CD4-positive, CD25-positive, alpha-beta regulatory T cell (primary cell): ENCODE measurements at regions not wholly inside any gene's neighbourhood (a gene's known extent, or its start where the extent isn't known, plus 50 kb on each side); places are given as distances from the start of the nearest gene placed in this dataset.

Experiments used
- ATAC-seq, 2 donors: fragments of 150-1000 bp; cut with Tn5 transposase; one replicate each; pipeline ENCODE4 v1.10.0; 2021; ENCODE audit warnings: low read depth in 2 of 2, moderate number of reproducible peaks in 2 of 2, moderate library complexity in 1 of 2
- DNase-seq, 3 donors: peaks; one replicate each; pipeline versions ENCODE4 v3.0.0 to v3.0.0-alpha.2; 2012 to 2022; ENCODE audit warnings: mixed read lengths in 1 of 3
- H3K27ac ChIP-seq: one replicate; pipeline ENCODE4 v1.7.0; 2013; ENCODE audit warnings: mild to moderate bottlenecking, low read length; ENCODE audit not compliant: insufficient read depth, poor library complexity, severe bottlenecking
- H3K27me3 ChIP-seq: one replicate; pipeline ENCODE4 v1.7.0; 2013; ENCODE audit warnings: low read length; ENCODE audit not compliant: control insufficient read depth, insufficient read depth
- H3K36me3 ChIP-seq: one replicate; pipeline ENCODE4 v1.7.0; 2013; ENCODE audit warnings: mild to moderate bottlenecking, low read length, moderate library complexity; ENCODE audit not compliant: control insufficient read depth, insufficient read depth
- H3K4me1 ChIP-seq: 2 replicates; pipeline ENCODE4 v1.7.0; 2013; ENCODE audit warnings: mild to moderate bottlenecking, low read length; ENCODE audit not compliant: insufficient read depth, control insufficient read depth, poor library complexity, severe bottlenecking
- H3K4me3 ChIP-seq: one replicate; pipeline ENCODE4 v1.7.0; 2013; ENCODE audit warnings: low read depth, mild to moderate bottlenecking, low read length, moderate library complexity
- H3K9me3 ChIP-seq, 2 experiments: 1 replicate in 1 of 2; 2 replicates in 1 of 2; pipeline ENCODE4 v1.7.0; 2013; ENCODE audit warnings: low read length in 2 of 2, mild to moderate bottlenecking in 1 of 2, moderate library complexity in 1 of 2; ENCODE audit not compliant: control insufficient read depth in 2 of 2
- H3K27ac Mint-ChIP-seq, 3 donors: one replicate each; pipeline ENCODE4 v1.8.0; 2020 to 2022; ENCODE audit warnings: mild to moderate bottlenecking in 3 of 3, mixed read lengths in 3 of 3, moderate library complexity in 2 of 3
- H3K27me3 Mint-ChIP-seq: one replicate; pipeline ENCODE4 v1.8.0; 2022; ENCODE audit warnings: mild to moderate bottlenecking, mixed read lengths
- H3K36me3 Mint-ChIP-seq: one replicate; pipeline ENCODE4 v1.8.0; 2020; ENCODE audit warnings: mixed read lengths
- H3K4me1 Mint-ChIP-seq, 4 donors: one replicate each; pipeline ENCODE4 v1.8.0; 2020 to 2022; ENCODE audit warnings: mixed read lengths in 4 of 4, mild to moderate bottlenecking in 1 of 4
- H3K4me3 Mint-ChIP-seq, 4 donors: one replicate each; pipeline ENCODE4 v1.8.0; 2020 to 2022; ENCODE audit warnings: mild to moderate bottlenecking in 4 of 4, mixed read lengths in 4 of 4, moderate library complexity in 3 of 4
- H3K9me3 Mint-ChIP-seq, 7 donors: one replicate each; pipeline ENCODE4 v1.8.0; 2020 to 2022; ENCODE audit warnings: mixed read lengths in 7 of 7, mild to moderate bottlenecking in 3 of 7, moderate library complexity in 2 of 7

DNA sequence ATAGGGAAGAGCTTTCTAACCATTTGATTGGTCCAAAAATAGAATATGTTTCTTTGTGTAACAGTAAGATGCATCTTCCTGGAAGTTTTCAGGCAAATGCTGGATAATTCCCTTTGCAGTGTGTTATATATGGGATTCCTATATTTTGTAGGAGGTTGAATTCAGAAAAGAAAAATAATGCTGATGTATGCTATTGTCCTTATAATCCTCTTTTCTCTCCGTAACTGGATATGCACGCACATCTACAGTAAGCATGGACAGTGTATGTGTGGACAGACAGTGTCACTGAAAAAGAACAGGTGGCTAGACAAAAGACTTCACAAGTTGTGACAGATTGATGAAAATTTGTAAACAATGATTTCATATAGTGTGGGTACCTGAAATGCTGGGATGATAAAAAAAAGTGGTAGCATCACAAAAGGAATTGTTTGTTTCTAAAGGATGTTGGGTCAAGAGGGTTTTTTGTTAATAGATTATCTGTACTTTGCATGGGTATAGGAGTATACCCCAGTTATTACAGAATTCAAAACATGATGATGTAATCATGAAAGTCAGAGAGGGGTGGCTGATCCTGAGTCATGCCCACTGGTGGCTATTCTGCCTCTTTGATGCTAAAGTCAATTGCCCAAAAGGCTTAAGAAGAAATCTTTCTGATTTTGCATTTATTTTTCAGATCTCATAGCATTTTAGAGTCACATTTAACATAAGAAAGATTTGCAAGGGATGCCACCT, 160.7 kb upstream of the TMTC1 start:
- Mint-ChIP-seq H3K9me3 (peaks cover 0 to 5% (median 2%) of the 10 kb centered on the region in 7 donors), H3K27ac (no peak overlapping the region), H3K4me1 (no peaks in the 10 kb centered on the region), H3K4me3 (no peak overlapping the region), H3K36me3 (no peaks in the 10 kb centered on the region), H3K27me3 (no peaks in the 10 kb centered on the region)
- ATAC-seq, result no peak
- no peak for DNase-seq
- no peaks in the 10 kb centered on the region for H3K27me3 ChIP-seq
- H3K9me3 ChIP-seq, result no peaks in the 10 kb centered on the region
- no peak overlapping the region for H3K27ac ChIP-seq
- H3K36me3 ChIP-seq, result no peaks in the 10 kb centered on the region
- no peaks in the 10 kb centered on the region for H3K4me1 ChIP-seq
- no peak overlapping the region for H3K4me3 ChIP-seq

DNA sequence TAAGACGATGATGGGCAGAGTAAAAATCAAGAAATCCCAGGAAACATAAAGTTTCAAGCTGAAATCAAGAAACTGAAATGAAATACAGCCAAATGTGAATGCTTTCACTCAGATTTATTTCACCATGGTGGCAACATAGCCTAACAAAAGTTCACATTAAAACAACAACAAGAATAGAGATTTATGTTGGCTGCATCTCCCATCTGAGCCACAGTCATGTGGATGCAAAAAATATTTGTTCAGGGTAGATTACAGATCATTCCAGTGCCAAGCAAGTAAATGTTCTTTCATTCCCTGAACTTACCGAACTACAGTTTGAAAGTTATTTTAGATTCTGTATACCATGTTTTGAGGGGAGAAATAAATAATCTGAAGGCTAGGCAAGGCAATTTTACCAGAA, 159.9 kb upstream of the TMTC1 start:
- no peak overlapping the region for H3K4me3 ChIP-seq
- H3K27ac ChIP-seq, result no peak overlapping the region
- H3K36me3 Mint-ChIP-seq, result no peaks in the 10 kb centered on the region
- H3K4me1 Mint-ChIP-seq, result no peaks in the 10 kb centered on the region
- DNase-seq (no peak), ATAC-seq (no peak)
- H3K27ac Mint-ChIP-seq, result no peak overlapping the region
- H3K9me3 ChIP-seq, result no peaks in the 10 kb centered on the region
- H3K4me1 ChIP-seq, result no peaks in the 10 kb centered on the region
- no peaks in the 10 kb centered on the region for H3K27me3 Mint-ChIP-seq
- H3K9me3 Mint-ChIP-seq, result peaks cover 0 to 5% (median 2%) of the 10 kb centered on the region in 7 donors
- no peak overlapping the region for H3K4me3 Mint-ChIP-seq
- no peaks in the 10 kb centered on the region for H3K36me3 ChIP-seq
- no peaks in the 10 kb centered on the region for H3K27me3 ChIP-seq

DNA sequence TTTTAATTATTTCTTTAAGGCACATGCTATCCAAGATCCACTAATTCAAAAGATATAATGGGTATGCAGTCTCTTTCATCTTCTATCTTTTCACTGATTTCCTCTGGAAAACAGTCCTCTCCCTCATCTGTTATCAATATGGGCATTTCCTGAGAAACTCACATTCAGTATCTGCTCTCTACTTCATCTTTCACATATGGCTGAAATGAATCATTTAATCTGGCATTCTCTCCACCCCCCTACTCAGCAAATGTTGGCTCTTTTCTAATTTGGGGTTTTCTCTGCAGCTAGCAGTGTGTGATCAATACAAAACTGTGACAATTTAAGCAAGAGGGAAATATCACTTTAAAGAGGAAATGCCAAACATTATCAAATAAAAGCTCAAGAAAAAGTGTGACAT, 157.1 kb upstream of the TMTC1 start:
- no peaks in the 10 kb centered on the region for H3K36me3 Mint-ChIP-seq
- H3K27me3 ChIP-seq, result no peaks in the 10 kb centered on the region
- H3K27ac Mint-ChIP-seq, result no peak overlapping the region
- DNase-seq, result no peak
- no peak overlapping the region for H3K27ac ChIP-seq
- no peaks in the 10 kb centered on the region for H3K4me1 ChIP-seq
- H3K4me3 Mint-ChIP-seq, result no peak overlapping the region
- H3K36me3 ChIP-seq, result no peaks in the 10 kb centered on the region
- peaks cover 0 to 5% (median 2%) of the 10 kb centered on the region in 7 donors for H3K9me3 Mint-ChIP-seq
- H3K27me3 Mint-ChIP-seq, result no peaks in the 10 kb centered on the region
- no peak for ATAC-seq
- no peak overlapping the region for H3K4me3 ChIP-seq
- H3K4me1 Mint-ChIP-seq, result no peaks in the 10 kb centered on the region
- H3K9me3 ChIP-seq, result no peaks in the 10 kb centered on the region

DNA sequence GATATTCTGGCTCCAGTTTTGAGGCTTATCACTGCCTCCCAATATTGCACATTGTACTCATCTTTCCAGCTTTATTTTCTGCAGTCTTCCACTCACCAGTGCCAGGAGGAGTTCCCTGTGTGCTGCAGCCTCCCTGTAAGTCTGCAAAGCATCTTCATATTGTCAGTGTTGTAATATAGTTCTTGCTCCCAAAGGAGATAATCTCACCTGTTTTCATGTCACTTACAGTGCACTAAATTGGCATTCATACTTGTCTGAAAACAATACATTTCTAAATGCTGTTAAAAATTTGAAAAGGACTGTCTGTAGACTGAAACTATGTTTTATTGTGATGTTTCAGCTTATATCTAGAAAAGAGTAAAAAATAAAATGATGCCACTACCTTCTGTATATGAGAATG, 146.8 kb upstream of the TMTC1 start:
- ATAC-seq, result no peak
- DNase-seq, result no peak
- Histone ChIP-seq H3K27ac (no peak overlapping the region), H3K9me3 (no peaks in the 10 kb centered on the region), H3K4me3 (no peak overlapping the region), H3K4me1 (no peaks in the 10 kb centered on the region), H3K36me3 (no peaks in the 10 kb centered on the region), H3K27me3 (no peaks in the 10 kb centered on the region)
- H3K9me3 Mint-ChIP-seq, result peaks cover 0 to 5% (median 3%) of the 10 kb centered on the region in 7 donors
- no peaks in the 10 kb centered on the region for H3K27me3 Mint-ChIP-seq
- no peak overlapping the region for H3K4me3 Mint-ChIP-seq
- no peak overlapping the region for H3K27ac Mint-ChIP-seq
- H3K36me3 Mint-ChIP-seq, result no peaks in the 10 kb centered on the region
- no peaks in the 10 kb centered on the region for H3K4me1 Mint-ChIP-seq

DNA sequence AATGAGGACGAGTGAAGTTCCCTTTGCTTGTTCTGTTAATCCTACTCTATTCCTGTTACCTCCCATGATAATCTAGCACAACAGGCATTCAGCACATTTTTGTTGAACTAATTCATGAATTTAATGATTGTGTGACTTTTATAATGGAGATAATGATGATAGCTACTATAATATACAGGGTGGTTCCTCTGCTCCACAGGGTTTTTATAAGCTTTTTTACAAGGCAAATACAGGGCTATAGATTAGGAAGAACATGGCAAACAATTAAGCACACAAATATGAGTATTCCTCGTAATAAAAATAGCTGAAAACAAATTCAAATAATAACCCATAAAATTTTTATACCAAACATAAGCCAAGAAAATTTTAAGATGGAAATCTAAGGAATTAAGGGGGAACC, 145.6 kb upstream of the TMTC1 start:
- Mint-ChIP-seq H3K9me3 (peaks cover 0 to 5% (median 3%) of the 10 kb centered on the region in 7 donors), H3K27me3 (no peaks in the 10 kb centered on the region), H3K4me1 (no peaks in the 10 kb centered on the region), H3K36me3 (no peaks in the 10 kb centered on the region), H3K4me3 (no peak overlapping the region), H3K27ac (no peak overlapping the region)
- Histone ChIP-seq H3K27me3 (no peaks in the 10 kb centered on the region), H3K9me3 (no peaks in the 10 kb centered on the region), H3K4me1 (no peaks in the 10 kb centered on the region), H3K36me3 (no peaks in the 10 kb centered on the region), H3K27ac (no peak overlapping the region), H3K4me3 (no peak overlapping the region)
- ATAC-seq (no peak), DNase-seq (no peak)

DNA sequence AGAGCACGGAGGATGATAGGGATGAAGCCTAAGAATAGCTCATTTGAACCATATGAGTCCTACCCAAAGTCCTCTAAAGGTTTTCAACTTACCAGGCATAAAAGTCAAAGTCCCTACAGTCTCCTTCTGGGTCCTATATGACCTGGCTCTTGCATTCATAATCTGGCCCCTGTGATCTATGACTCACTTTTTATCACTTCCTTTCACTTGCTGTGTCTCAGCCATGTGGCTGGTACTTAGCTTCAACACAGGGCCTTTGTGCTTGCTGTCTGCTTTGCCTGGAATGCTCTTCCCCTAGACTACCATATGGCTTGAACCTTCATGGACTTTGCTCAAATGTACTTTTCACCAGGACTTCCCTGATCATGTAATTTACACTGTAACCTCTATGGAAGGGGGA, 137.6 kb upstream of the TMTC1 start:
- Histone ChIP-seq H3K36me3 (no peaks in the 10 kb centered on the region), H3K27ac (no peak overlapping the region), H3K9me3 (no peaks in the 10 kb centered on the region), H3K4me1 (no peaks in the 10 kb centered on the region), H3K27me3 (no peaks in the 10 kb centered on the region), H3K4me3 (no peak overlapping the region)
- peaks cover 0 to 7% (median 3%) of the 10 kb centered on the region in 7 donors for H3K9me3 Mint-ChIP-seq
- no peak for ATAC-seq
- H3K27ac Mint-ChIP-seq, result no peak overlapping the region
- no peaks in the 10 kb centered on the region for H3K4me1 Mint-ChIP-seq
- H3K4me3 Mint-ChIP-seq, result no peak overlapping the region
- no peaks in the 10 kb centered on the region for H3K36me3 Mint-ChIP-seq
- no peak for DNase-seq
- no peaks in the 10 kb centered on the region for H3K27me3 Mint-ChIP-seq

DNA sequence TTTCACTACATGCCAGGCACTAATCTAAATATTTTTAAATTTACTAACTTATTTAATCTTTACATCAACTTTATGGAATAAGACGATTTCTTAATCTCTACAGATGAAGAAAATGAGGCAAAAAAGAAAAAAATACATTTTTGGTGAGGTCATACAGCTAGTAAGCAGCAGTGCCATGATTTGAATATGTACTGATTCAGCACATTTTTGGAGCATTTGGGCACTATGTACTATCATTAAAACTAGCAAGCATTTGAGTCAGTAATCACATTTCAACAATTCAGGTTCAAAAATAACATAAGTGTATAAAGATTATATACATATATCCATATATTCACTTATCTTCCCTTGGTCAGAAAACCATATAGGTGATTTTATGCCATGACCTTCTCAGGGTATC, 124.4 kb upstream of the TMTC1 start:
- Mint-ChIP-seq H3K27ac (no peak overlapping the region), H3K4me3 (no peak overlapping the region), H3K9me3 (peaks cover 2 to 13% (median 6%) of the 10 kb centered on the region in 7 donors), H3K36me3 (no peaks in the 10 kb centered on the region), H3K4me1 (no peaks in the 10 kb centered on the region), H3K27me3 (no peaks in the 10 kb centered on the region)
- no peak overlapping the region for H3K4me3 ChIP-seq
- DNase-seq (no peak), ATAC-seq (no peak)
- no peaks in the 10 kb centered on the region for H3K9me3 ChIP-seq
- no peaks in the 10 kb centered on the region for H3K36me3 ChIP-seq
- no peaks in the 10 kb centered on the region for H3K27me3 ChIP-seq
- H3K27ac ChIP-seq, result no peak overlapping the region
- H3K4me1 ChIP-seq, result no peaks in the 10 kb centered on the region

DNA sequence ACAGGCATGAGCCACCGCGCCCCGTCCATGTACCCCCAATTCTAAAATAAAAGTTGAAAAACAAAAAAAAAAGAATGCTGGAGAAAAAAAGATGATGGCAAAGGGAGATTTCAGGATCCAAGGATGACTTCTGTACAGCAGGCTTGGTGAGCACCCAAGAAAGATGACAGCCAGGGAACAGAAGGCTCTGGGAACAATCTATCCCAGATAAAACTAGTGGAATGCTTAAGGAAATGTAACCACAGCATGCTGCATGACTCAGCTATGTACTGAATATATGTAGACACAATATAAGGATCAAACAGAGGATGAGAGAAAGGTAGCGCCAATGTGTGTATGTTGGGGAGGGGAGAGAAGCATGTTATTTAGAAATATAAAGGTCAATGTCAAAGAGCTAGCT, 123.7 kb upstream of the TMTC1 start:
- Mint-ChIP-seq H3K27me3 (no peaks in the 10 kb centered on the region), H3K9me3 (peaks cover 2 to 13% (median 6%) of the 10 kb centered on the region in 7 donors), H3K36me3 (no peaks in the 10 kb centered on the region), H3K4me1 (no peaks in the 10 kb centered on the region), H3K27ac (no peak overlapping the region), H3K4me3 (no peak overlapping the region)
- no peaks in the 10 kb centered on the region for H3K27me3 ChIP-seq
- no peak for ATAC-seq
- H3K4me3 ChIP-seq, result no peak overlapping the region
- no peaks in the 10 kb centered on the region for H3K9me3 ChIP-seq
- H3K36me3 ChIP-seq, result no peaks in the 10 kb centered on the region
- no peak for DNase-seq
- no peak overlapping the region for H3K27ac ChIP-seq
- H3K4me1 ChIP-seq, result no peaks in the 10 kb centered on the region
